AG04450 (cell line): ENCODE measurements at regions not wholly inside any gene's neighbourhood (a gene's known extent, or its start where the extent isn't known, plus 50 kb on each side); places are given as distances from the start of the nearest gene placed in this dataset.

Experiments used
- CTCF ChIA-PET: fragments of 300-600, 350-600 bp; formaldehyde crosslinking; extraction: SDS; loops from one replicate; lab custom pipeline; 2022; ENCODE audit warnings: antibody characterized with exemption, inconsistent platforms; lab: Charles Lee
- POLR2A ChIA-PET: fragments of 350-600 bp; formaldehyde crosslinking; extraction: SDS; loops from one replicate; lab custom pipeline; 2021; ENCODE audit warnings: antibody characterized with exemption, inconsistent platforms; lab: Yijun Ruan, JAX
- DNase-seq: peaks from one replicate; pipeline ENCODE4 v3.0.0-alpha.2; 2011; ENCODE audit warnings: low read depth, low spot score
- H3K27ac ChIP-seq: one replicate; pipeline ENCODE4 v1.5.1; 2012; ENCODE audit warnings: low read depth, low read length, control low read depth
- H3K27me3 ChIP-seq: one replicate; pipeline ENCODE4 v1.6.0; 2012; ENCODE audit warnings: low read length; ENCODE audit not compliant: control insufficient read depth, insufficient read depth
- H3K4me3 ChIP-seq: 2 replicates; pipeline ENCODE4 v1.5.1; 2011; ENCODE audit warnings: mild to moderate bottlenecking, low read depth, low read length, control low read depth
- H3K9me3 ChIP-seq: 2 replicates; pipeline ENCODE4 v1.5.1; 2012; ENCODE audit warnings: low read length; ENCODE audit not compliant: control insufficient read depth, insufficient read depth
- CTCF ChIP-seq: IDR thresholded peaks from 2 replicates; pipeline ENCODE4 v1.5.1; 2011; ENCODE audit warnings: low read depth, low read length, control low read depth, inconsistent platforms

- H3K4me3 ChIP-seq = no peak overlapping the region
- no peak for TF ChIP-seq CTCF
- ChIA-PET POLR2A (no interaction called here), CTCF (no interaction called here)
- H3K9me3 ChIP-seq = no peaks in the 10 kb centered on the region
- H3K27ac ChIP-seq = no peak overlapping the region
- DNase-seq = no peak
- H3K27me3 ChIP-seq = no peaks in the 10 kb centered on the region
Observed at GRCh38 chr10:20601941-20602461, 295.1 kb downstream of the NEBL start.

- DNase-seq = peak; percentile 11
- ChIA-PET POLR2A (no interaction called here), CTCF (no interaction called here)
- no peaks in the 10 kb centered on the region for H3K27me3 ChIP-seq
- TF ChIP-seq CTCF = no peak
- H3K4me3 ChIP-seq = no peak overlapping the region
- H3K9me3 ChIP-seq = no peaks in the 10 kb centered on the region
- H3K27ac ChIP-seq = no peak overlapping the region
Observed at GRCh38 chr10:20598590-20598989, 298.5 kb downstream of the NEBL start.

GRCh38 chr10:20596911-20597310 is 300.2 kb downstream of the NEBL start:
- ChIA-PET CTCF (no interaction called here), POLR2A (no interaction called here)
- no peak for TF ChIP-seq CTCF
- H3K9me3 ChIP-seq = no peaks in the 10 kb centered on the region
- no peaks in the 10 kb centered on the region for H3K27me3 ChIP-seq
- H3K27ac ChIP-seq = no peak overlapping the region
- H3K4me3 ChIP-seq = no peak overlapping the region
- DNase-seq = no peak

GRCh38 chr10:20596065-20596755 is 300.9 kb downstream of the NEBL start:
- DNase-seq = no peak
- Histone ChIP-seq H3K27ac (no peak overlapping the region), H3K4me3 (no peak overlapping the region)

More at GRCh38 chr10:20596065-20596755, 300.9 kb downstream of the NEBL start:
- POLR2A ChIA-PET = no interaction called here
- TF ChIP-seq CTCF = no peak
- Histone ChIP-seq H3K9me3 (no peaks in the 10 kb centered on the region; the same call in 1 of the 2 replicates), H3K27me3 (no peaks in the 10 kb centered on the region)
- CTCF ChIA-PET = no interaction called here
